Ovary (tissue), 7 donors: ENCODE measurements at regions not wholly inside any gene's neighbourhood (a gene's known extent, or its start where the extent isn't known, plus 50 kb on each side); places are given as distances from the start of the nearest gene placed in this dataset.

Source experiments
- DNase-seq, 5 donors: peaks; one replicate each; pipeline ENCODE4 v3.0.0-alpha.2; 2019 to 2020
- H3K27ac ChIP-seq, 2 donors: fragments of 200-600 bp; one replicate each; pipeline versions ENCODE4 v1.5.1 to v1.8.0; 2019 to 2022
- H3K27me3 ChIP-seq: fragments of 200-600 bp; one replicate; pipeline ENCODE4 v1.8.0; 2022
- H3K36me3 ChIP-seq: fragments of 200-600 bp; sonication (generic); one replicate; pipeline ENCODE4 v1.5.1; 2019
- H3K4me1 ChIP-seq: one replicate; pipeline ENCODE4 v1.8.1; 2013; ENCODE audit warnings: mild to moderate bottlenecking, moderate library complexity; ENCODE audit not compliant: insufficient read depth
- H3K4me3 ChIP-seq: fragments of 200-600 bp; sonication (generic); one replicate; pipeline ENCODE4 v1.5.1; 2017
- H3K9me3 ChIP-seq, 2 donors: fragments of 200-600 bp in 1 of 2; sonication (generic) in 1 of 2; one replicate each; pipeline versions ENCODE4 v1.5.1 to v1.8.1; 2013 to 2019; ENCODE audit warnings: mild to moderate bottlenecking in 1 of 2, moderate library complexity in 1 of 2
- EP300 ChIP-seq: sonication (generic); formaldehyde crosslinking; IDR thresholded peaks from one replicate; pipeline ENCODE4 v1.6.1; 2017; ENCODE audit warnings: antibody characterized with exemption
- POLR2A ChIP-seq: fragments of 450-650 bp; IDR thresholded peaks from one replicate; pipeline ENCODE4 v1.6.1; 2017; ENCODE audit warnings: antibody characterized with exemption, mild to moderate bottlenecking, moderate library complexity
- WGBS, 3 donors: extraction: QIAGEN DNeasy Blood & Tissue Kit in 1 of 3; methylation state at CpG; one replicate each; pipeline versions ENCODE4 v1.1.5 to v1.1.7; 2013 to 2017; 5-methylcytosine and 5-hydroxymethylcytosine counted together
- intact Hi-C, 4 donors: fragments of 100-400 bp; cut with DNase I; formaldehyde crosslinking; loops; one replicate each; pipeline versions ENCODE4 v1.11.0 to v1.15.1; 2022 to 2023
- TF ChIP-seq, protein P1 (sequence below), 3 donors: fragments of 450-650 bp in 2 of 3; fragments of 200-600 bp in 1 of 3; IDR thresholded peaks; one replicate each; pipeline versions ENCODE4 v1.5.1 to v1.8.0; 2016 to 2022; ENCODE audit warnings: antibody characterized with exemption in 3 of 3, mild to moderate bottlenecking in 1 of 3
- donor health status: DM: no; HTN: no; CAD: no; lungs with moderate emphysema.
- donor health status: DM: no; HTN: no; CAD: no.
- donor health status: Bipolar disorder and iron deficiency.
- donor health status: DM: no; HTN: no; CAD: no.
- donor health status: DM: yes; HTN: yes; CAD: no.

DNA sequence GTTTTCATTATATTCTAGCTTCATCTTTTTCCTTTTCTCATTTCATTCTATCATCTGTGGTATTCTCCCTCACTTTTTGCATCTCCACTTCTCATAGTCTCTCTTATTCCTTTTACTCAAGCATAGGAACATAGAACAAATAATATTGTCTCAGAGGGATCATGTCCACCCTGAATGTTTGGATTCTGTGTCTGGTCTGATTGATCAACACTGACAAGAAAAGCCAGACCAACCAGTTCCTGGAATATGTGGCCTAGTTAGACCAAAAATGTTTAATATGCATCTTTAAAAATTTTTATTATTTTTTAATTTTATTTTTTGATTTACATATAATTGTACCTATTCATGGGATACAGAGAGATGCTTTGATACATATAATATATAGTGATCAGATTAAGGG is 212.0 kb upstream of the ALCAM start:
- intact Hi-C loops: no loop called here

DNA sequence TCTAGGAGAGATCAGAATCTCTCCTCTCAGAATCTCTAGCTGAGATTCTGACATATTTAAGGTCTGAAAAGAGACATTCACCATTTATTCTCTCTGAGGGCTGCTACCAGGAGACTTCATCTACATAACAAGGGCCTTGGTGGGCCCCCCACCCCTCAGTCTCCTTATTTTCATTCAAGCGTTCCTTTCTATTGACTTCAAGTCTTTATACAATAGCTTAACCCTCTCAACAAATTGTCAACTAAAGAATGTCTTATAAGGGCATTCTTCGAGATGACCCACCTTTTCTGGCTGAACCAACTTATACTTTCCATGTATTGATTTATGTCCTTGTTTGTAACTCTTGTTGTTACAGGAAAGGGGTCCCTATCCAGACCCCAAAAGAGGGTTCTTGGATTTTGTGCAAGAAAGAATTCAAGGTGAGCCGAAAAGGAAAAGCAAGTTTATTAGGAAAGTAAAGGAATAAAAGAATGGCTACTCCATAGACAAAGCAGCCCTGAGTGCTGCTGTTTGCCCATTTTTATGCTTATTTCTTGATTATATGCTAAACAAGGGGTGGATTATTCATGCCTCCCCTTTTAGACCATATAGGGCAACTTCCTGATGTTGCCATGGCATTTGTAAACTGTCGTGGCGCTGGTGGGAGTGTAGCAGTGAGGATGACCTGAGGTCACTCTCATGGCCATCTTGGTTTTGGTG is 209.5 kb upstream of the ALCAM start:
- H3K9me3 ChIP-seq: no peaks in the 10 kb centered on the region

More for the DNA sequence above, 212.0 kb upstream of the ALCAM start:
- no peak for TF ChIP-seq POLR2A
- no peak for TF ChIP-seq EP300
- TF ChIP-seq, protein P1, sequence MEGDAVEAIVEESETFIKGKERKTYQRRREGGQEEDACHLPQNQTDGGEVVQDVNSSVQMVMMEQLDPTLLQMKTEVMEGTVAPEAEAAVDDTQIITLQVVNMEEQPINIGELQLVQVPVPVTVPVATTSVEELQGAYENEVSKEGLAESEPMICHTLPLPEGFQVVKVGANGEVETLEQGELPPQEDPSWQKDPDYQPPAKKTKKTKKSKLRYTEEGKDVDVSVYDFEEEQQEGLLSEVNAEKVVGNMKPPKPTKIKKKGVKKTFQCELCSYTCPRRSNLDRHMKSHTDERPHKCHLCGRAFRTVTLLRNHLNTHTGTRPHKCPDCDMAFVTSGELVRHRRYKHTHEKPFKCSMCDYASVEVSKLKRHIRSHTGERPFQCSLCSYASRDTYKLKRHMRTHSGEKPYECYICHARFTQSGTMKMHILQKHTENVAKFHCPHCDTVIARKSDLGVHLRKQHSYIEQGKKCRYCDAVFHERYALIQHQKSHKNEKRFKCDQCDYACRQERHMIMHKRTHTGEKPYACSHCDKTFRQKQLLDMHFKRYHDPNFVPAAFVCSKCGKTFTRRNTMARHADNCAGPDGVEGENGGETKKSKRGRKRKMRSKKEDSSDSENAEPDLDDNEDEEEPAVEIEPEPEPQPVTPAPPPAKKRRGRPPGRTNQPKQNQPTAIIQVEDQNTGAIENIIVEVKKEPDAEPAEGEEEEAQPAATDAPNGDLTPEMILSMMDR (IDR thresholded peaks at IDR 0.05): no peak
- Histone ChIP-seq H3K4me3 (no peak overlapping the region), H3K9me3 (no peaks in the 10 kb centered on the region), H3K27me3 (no peaks in the 10 kb centered on the region), H3K36me3 (no peaks in the 10 kb centered on the region), H3K4me1 (no peaks in the 10 kb centered on the region), H3K27ac (no peak overlapping the region)
- DNase-seq: no peak

DNA sequence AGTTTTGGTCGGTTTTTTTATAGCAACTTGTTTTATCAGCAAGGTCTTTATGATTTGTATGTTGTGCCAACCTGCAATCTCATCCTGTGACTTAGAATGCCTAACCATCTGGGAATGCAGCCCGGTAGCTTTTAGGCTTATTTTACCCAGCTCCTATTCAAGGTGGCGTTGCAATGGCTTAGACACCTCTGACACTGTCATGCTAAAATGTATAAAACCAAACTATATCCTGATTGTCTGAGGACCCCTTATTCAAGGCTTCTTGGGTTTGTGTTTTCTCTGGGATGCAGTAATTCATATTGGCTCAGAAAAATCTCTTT is 209.0 kb upstream of the ALCAM start:
- DNase-seq: no peak
- no peaks in the 10 kb centered on the region for H3K36me3 ChIP-seq
- H3K9me3 ChIP-seq: no peaks in the 10 kb centered on the region
- intact Hi-C loops: no loop called here
- no peaks in the 10 kb centered on the region for H3K27me3 ChIP-seq
- TF ChIP-seq EP300: no peak
- no peak overlapping the region for H3K27ac ChIP-seq
- no peak overlapping the region for H3K4me3 ChIP-seq
- no peaks in the 10 kb centered on the region for H3K4me1 ChIP-seq
- 62 to 89% (median 77%) methylated on average over 3 of the region's 3 CpGs for WGBS, 3 donors

More for the DNA sequence above, 209.5 kb upstream of the ALCAM start:
- Histone ChIP-seq H3K4me3 (no peak overlapping the region), H3K27me3 (no peaks in the 10 kb centered on the region), H3K4me1 (no peaks in the 10 kb centered on the region), H3K36me3 (no peaks in the 10 kb centered on the region), H3K27ac (no peak overlapping the region)
- intact Hi-C loops: no loop called here
- DNase-seq: no peak
- 91 to 94% (median 94%) methylated on average over 5 of the region's 5 CpGs for WGBS, 3 donors
- TF ChIP-seq POLR2A: no peak
- TF ChIP-seq, protein P1 (IDR thresholded peaks at IDR 0.05): no peak

DNA sequence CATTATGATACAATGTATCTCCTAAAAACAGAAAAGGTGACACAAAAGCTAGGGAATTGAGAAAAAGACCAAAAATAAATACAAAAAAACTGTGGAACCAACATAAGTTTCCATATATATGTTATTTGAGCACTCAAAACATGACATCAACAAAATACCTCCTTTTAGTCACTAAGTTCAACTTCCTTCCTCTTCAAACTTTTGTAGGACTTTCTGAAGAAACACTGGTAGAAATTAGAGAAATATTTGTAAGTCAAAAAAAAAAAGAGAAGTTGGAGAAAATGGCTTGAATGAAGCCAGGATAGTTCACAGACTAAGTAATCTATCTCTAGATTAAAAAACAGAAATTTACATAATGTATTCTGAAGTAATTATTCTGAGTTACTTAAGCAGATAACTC is 208.4 kb upstream of the ALCAM start:
- intact Hi-C loops: no loop called here
- Histone ChIP-seq H3K9me3 (no peaks in the 10 kb centered on the region), H3K27ac (no peak overlapping the region), H3K4me1 (no peaks in the 10 kb centered on the region), H3K36me3 (no peaks in the 10 kb centered on the region), H3K27me3 (no peaks in the 10 kb centered on the region), H3K4me3 (no peak overlapping the region)
- TF ChIP-seq EP300: no peak
- TF ChIP-seq, protein P1 (IDR thresholded peaks at IDR 0.05): no peak
- no peak for TF ChIP-seq POLR2A
- DNase-seq: no peak

DNA sequence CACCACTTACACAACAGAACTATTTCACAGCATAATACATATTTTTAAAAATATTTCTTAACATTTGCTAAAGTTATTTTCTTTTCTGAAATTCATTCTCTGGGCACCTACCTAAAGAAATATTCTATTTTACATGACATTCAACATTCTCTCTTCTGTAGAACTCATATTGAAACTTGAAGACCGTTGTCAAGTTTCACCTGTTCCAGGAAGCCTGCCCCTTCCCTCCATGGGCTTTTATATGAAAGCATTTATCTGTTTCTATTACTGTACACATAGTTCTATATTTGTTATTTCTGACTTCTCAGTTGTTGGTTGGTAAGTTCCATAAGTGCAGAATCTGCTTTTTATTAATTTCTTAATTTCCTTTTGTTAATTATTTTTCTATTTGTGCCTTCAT is 204.3 kb upstream of the ALCAM start:
- intact Hi-C loops: no loop called here
- no peaks in the 10 kb centered on the region for H3K4me1 ChIP-seq
- no peaks in the 10 kb centered on the region for H3K9me3 ChIP-seq
- H3K36me3 ChIP-seq: no peaks in the 10 kb centered on the region
- H3K27ac ChIP-seq: no peak overlapping the region
- TF ChIP-seq EP300 (no peak), POLR2A (no peak)
- TF ChIP-seq, protein P1 (IDR thresholded peaks at IDR 0.05): no peak
- H3K4me3 ChIP-seq: no peak overlapping the region
- 88 to 91% (median 88%) methylated on average over 1 of the region's 1 CpG for WGBS, 3 donors
- no peaks in the 10 kb centered on the region for H3K27me3 ChIP-seq
- DNase-seq: no peak
